Body of pancreas (tissue), 4 donors: ENCODE measurements at regions not wholly inside any gene's neighbourhood (a gene's known extent, or its start where the extent isn't known, plus 50 kb on each side); places are given as distances from the start of the nearest gene placed in this dataset.

Experiments
- ATAC-seq: fragments of 150-250 bp; one replicate; pipeline ENCODE4 v1.9.1; 2016
- DNase-seq, 4 donors: peaks; one replicate each; pipeline ENCODE4 v3.0.0-alpha.2; 2019
- H3K27ac ChIP-seq, 4 donors: fragments of 200-600 bp; sonication (generic); 1 replicate in 3 of 4; 2 replicates in 1 of 4; pipeline versions ENCODE4 v1.5.1 to v1.6.1; 2016 to 2019; ENCODE audit warnings: mild to moderate bottlenecking in 1 of 4, mixed read lengths in 1 of 4, moderate library complexity in 1 of 4
- H3K27me3 ChIP-seq, 2 donors: fragments of 200-600 bp; sonication (generic); one replicate each; pipeline ENCODE4 v1.6.0; 2016; ENCODE audit warnings: mild to moderate bottlenecking in 1 of 2
- H3K36me3 ChIP-seq, 2 donors: fragments of 200-600 bp; sonication (generic); replicated peaks in 1 of 2; 2 replicates each; pipeline ENCODE4 v1.5.1; 2016; ENCODE audit warnings: low read depth in 2 of 2; ENCODE audit not compliant: insufficient read depth in 1 of 2
- H3K4me1 ChIP-seq: fragments of 200-600 bp; sonication (generic); one replicate; pipeline ENCODE4 v1.6.0; 2016
- H3K4me3 ChIP-seq, 2 donors: fragments of 200-600 bp; sonication (generic); 1 replicate in 1 of 2; 2 replicates in 1 of 2; pipeline ENCODE4 v1.5.1; 2016 to 2019
- H3K9me3 ChIP-seq, 3 donors: fragments of 200-600 bp; sonication (generic); 1 replicate in 2 of 3; 2 replicates in 1 of 3; pipeline ENCODE4 v1.5.1; 2016
- CTCF ChIP-seq, 7 experiments: fragments of 450-650 bp in 4 of 7; fragments of 200-600 bp in 3 of 7; sonication (generic) in 3 of 7; IDR thresholded peaks; one replicate each; pipeline ENCODE4 v1.5.1; 2016 to 2019; ENCODE audit warnings: antibody characterized with exemption in 7 of 7
- POLR2A ChIP-seq, 3 donors: fragments of 450-650 bp; IDR thresholded peaks; one replicate each; pipeline ENCODE4 v1.6.1; 2016; ENCODE audit warnings: antibody characterized with exemption in 3 of 3, mild to moderate bottlenecking in 2 of 3
- WGBS, 2 donors: methylation state at CpG; one replicate each; pipeline ENCODE4 v1.1.5; 2017; 5-methylcytosine and 5-hydroxymethylcytosine counted together
- intact Hi-C: fragments of 100-400 bp; cut with DNase I; formaldehyde crosslinking; loops from one replicate; pipeline ENCODE4 v1.15.1; 2023

- DNase-seq (no peak), ATAC-seq (no peak)
- Histone ChIP-seq H3K4me3 (no peak overlapping the region), H3K27ac (no peak overlapping the region), H3K4me1 (no peaks in the 10 kb centered on the region), H3K9me3 (no peaks in the 10 kb centered on the region), H3K36me3 (no peaks in the 10 kb centered on the region), H3K27me3 (no peaks in the 10 kb centered on the region)
- intact Hi-C loops, result no loop called here
- TF ChIP-seq POLR2A (IDR thresholded peaks at IDR 0.05) (no peak), CTCF (IDR thresholded peaks at IDR 0.05) (no peak)
These were observed 164.4 kb upstream of the SGO1 start for GRCh38 chr3:20350449-20350848.

GRCh38 chr3:20346916-20347315 lies 160.9 kb upstream of the SGO1 start:
- 85 to 96% methylated on average over 2 of the region's 2 CpGs for WGBS, 2 donors
- H3K27me3 ChIP-seq, result no peaks in the 10 kb centered on the region
- H3K9me3 ChIP-seq, result no peaks in the 10 kb centered on the region
- intact Hi-C loops, result no loop called here
- no peaks in the 10 kb centered on the region for H3K4me1 ChIP-seq
- H3K36me3 ChIP-seq, result no peaks in the 10 kb centered on the region
- TF ChIP-seq CTCF (IDR thresholded peaks at IDR 0.05) (no peak), POLR2A (IDR thresholded peaks at IDR 0.05) (no peak)
- no peak overlapping the region for H3K4me3 ChIP-seq
- no peak for DNase-seq
- H3K27ac ChIP-seq, result no peak overlapping the region
- ATAC-seq, result no peak

GRCh38 chr3:20346369-20346768 lies 160.4 kb upstream of the SGO1 start:
- ATAC-seq (no peak), DNase-seq (no peak)
- Histone ChIP-seq H3K4me1 (no peaks in the 10 kb centered on the region), H3K27ac (no peak overlapping the region), H3K27me3 (no peaks in the 10 kb centered on the region), H3K4me3 (no peak overlapping the region), H3K9me3 (no peaks in the 10 kb centered on the region), H3K36me3 (no peaks in the 10 kb centered on the region)
- WGBS, 2 donors, result 19 to 35% methylated on average over 1 of the region's 1 CpG
- no peak for TF ChIP-seq CTCF (IDR thresholded peaks at IDR 0.05)
- intact Hi-C loops, result no loop called here

- no peak for TF ChIP-seq POLR2A (IDR thresholded peaks at IDR 0.05)
- TF ChIP-seq CTCF (IDR thresholded peaks at IDR 0.05), result no peak
- ATAC-seq (no peak), DNase-seq (no peak)
- intact Hi-C loops, result no loop called here
- Histone ChIP-seq H3K27me3 (no peaks in the 10 kb centered on the region), H3K9me3 (no peaks in the 10 kb centered on the region), H3K36me3 (no peaks in the 10 kb centered on the region), H3K27ac (no peak overlapping the region), H3K4me3 (no peak overlapping the region), H3K4me1 (no peaks in the 10 kb centered on the region)
These were observed 158.5 kb upstream of the SGO1 start for GRCh38 chr3:20344400-20344959.

- no peak overlapping the region for H3K27ac ChIP-seq
- no peak for ATAC-seq
- 86 to 87% methylated on average over 3 of the region's 3 CpGs for WGBS, 2 donors
- no peak for DNase-seq
- no peaks in the 10 kb centered on the region for H3K36me3 ChIP-seq
- H3K27me3 ChIP-seq, result no peaks in the 10 kb centered on the region
- TF ChIP-seq POLR2A (IDR thresholded peaks at IDR 0.05), result no peak
- no peak for TF ChIP-seq CTCF (IDR thresholded peaks at IDR 0.05)
- H3K9me3 ChIP-seq, result no peaks in the 10 kb centered on the region
- H3K4me3 ChIP-seq, result no peak overlapping the region
- H3K4me1 ChIP-seq, result no peaks in the 10 kb centered on the region
- intact Hi-C loops, result no loop called here
These were observed 157.8 kb upstream of the SGO1 start for GRCh38 chr3:20343790-20344189.
